ENCODE measurements at regions not wholly inside any gene's neighbourhood (a gene's known extent, or its start where the extent isn't known, plus 50 kb on each side); places are given as distances from the start of the nearest gene placed in this dataset.

DNA sequence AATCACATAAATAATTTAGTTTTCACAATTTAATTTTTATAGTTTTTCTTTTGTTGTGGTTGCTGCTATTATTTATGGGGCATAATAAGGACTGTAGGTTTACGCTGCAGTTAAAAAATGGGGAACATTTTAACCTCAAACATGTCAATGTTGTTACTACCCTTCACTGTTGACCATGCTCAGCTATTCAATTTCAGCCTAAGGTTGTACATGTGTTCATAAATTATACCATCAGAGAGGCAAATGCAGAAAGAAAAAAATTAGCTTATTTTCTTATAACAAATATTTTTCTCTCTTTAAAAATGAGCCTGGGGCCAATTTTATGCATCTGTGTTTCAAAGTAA lies 110.1 kb upstream of the PITRM1 start:
- TF ChIP-seq, protein P1, sequence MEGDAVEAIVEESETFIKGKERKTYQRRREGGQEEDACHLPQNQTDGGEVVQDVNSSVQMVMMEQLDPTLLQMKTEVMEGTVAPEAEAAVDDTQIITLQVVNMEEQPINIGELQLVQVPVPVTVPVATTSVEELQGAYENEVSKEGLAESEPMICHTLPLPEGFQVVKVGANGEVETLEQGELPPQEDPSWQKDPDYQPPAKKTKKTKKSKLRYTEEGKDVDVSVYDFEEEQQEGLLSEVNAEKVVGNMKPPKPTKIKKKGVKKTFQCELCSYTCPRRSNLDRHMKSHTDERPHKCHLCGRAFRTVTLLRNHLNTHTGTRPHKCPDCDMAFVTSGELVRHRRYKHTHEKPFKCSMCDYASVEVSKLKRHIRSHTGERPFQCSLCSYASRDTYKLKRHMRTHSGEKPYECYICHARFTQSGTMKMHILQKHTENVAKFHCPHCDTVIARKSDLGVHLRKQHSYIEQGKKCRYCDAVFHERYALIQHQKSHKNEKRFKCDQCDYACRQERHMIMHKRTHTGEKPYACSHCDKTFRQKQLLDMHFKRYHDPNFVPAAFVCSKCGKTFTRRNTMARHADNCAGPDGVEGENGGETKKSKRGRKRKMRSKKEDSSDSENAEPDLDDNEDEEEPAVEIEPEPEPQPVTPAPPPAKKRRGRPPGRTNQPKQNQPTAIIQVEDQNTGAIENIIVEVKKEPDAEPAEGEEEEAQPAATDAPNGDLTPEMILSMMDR (IDR thresholded peaks at IDR 0.05): no peak
- no peak for TF ChIP-seq EZH2 (IDR thresholded peaks at IDR 0.05; ENCODE audit: borderline replicate concordance, insufficient read depth, low read depth, low read length, poor library complexity, severe bottlenecking)

Measured in B cell (primary cell).